Neural cell (in vitro differentiated cells): ENCODE measurements at regions not wholly inside any gene's neighbourhood (a gene's known extent, or its start where the extent isn't known, plus 50 kb on each side); places are given as distances from the start of the nearest gene placed in this dataset.

ENCODE experiments used
- H2AFZ ChIP-seq: fragments of 200-600, 300-800 bp; sonication (generic), shearing (Covaris generic); 2 replicates; pipeline ENCODE4 v1.6.0; 2014; ENCODE audit warnings: low read depth, mild to moderate bottlenecking, antibody characterized with exemption, low read length, moderate library complexity
- H3F3A ChIP-seq: fragments of 200-600 bp; shearing (Covaris generic); 2 replicates; pipeline ENCODE4 v1.6.1; 2016; ENCODE audit warnings: mild to moderate bottlenecking, moderate library complexity, mixed read lengths, antibody characterized with exemption, low read length; ENCODE audit not compliant: insufficient read depth, poor library complexity, severe bottlenecking
- H3K27ac ChIP-seq: fragments of 200-600, 300-800 bp; sonication (generic), shearing (Covaris generic); 2 replicates; pipeline ENCODE4 v1.5.1; 2014; ENCODE audit warnings: mild to moderate bottlenecking, low read length, moderate library complexity
- H3K27me3 ChIP-seq: fragments of 300-800, 200-600 bp; sonication (generic), shearing (Covaris generic); 2 replicates; pipeline ENCODE4 v1.6.0; 2014; ENCODE audit warnings: mild to moderate bottlenecking, low read depth, low read length, moderate library complexity; ENCODE audit not compliant: insufficient read depth
- H3K36me3 ChIP-seq: fragments of 300-800, 200-600 bp; sonication (generic), shearing (Covaris generic); 2 replicates; pipeline ENCODE4 v1.5.1; 2014; ENCODE audit warnings: mild to moderate bottlenecking, antibody characterized with exemption, low read length, moderate library complexity; ENCODE audit not compliant: insufficient read depth
- H3K4me2 ChIP-seq: fragments of 300-800, 200-600 bp; sonication (generic), shearing (Covaris generic); 2 replicates; pipeline ENCODE4 v1.6.0; 2014; ENCODE audit warnings: mild to moderate bottlenecking, low read length
- H3K4me3 ChIP-seq: fragments of 300-800, 200-600 bp; sonication (generic), shearing (Covaris generic); 2 replicates; pipeline ENCODE4 v1.5.1; 2014; ENCODE audit warnings: mild to moderate bottlenecking, low read length, moderate library complexity
- H3K79me2 ChIP-seq: fragments of 200-600 bp; shearing (Covaris generic); replicated peaks from 2 replicates; pipeline ENCODE4 v1.6.0; 2014; ENCODE audit warnings: mild to moderate bottlenecking, low read length, moderate library complexity; ENCODE audit not compliant: insufficient read depth
- H3K9ac ChIP-seq: fragments of 300-800, 200-600 bp; sonication (generic), shearing (Covaris generic); 2 replicates; pipeline ENCODE4 v1.6.1; 2016; ENCODE audit warnings: mild to moderate bottlenecking, low read length, mixed read lengths
- H3K9me2 ChIP-seq: fragments of 200-600 bp; shearing (Covaris generic); 2 replicates; pipeline ENCODE4 v1.6.1; 2016; ENCODE audit warnings: mild to moderate bottlenecking, low read length, mixed read lengths; ENCODE audit not compliant: insufficient read depth
- H3K9me3 ChIP-seq: fragments of 200-600, 300-800 bp; sonication (generic), shearing (Covaris generic); 2 replicates; pipeline ENCODE4 v1.6.1; 2016; ENCODE audit warnings: mild to moderate bottlenecking, mixed run types, low read length, moderate library complexity, mixed read lengths
- H4K20me1 ChIP-seq: fragments of 200-600 bp; shearing (Covaris generic); 2 replicates; pipeline ENCODE4 v1.6.1; 2016; ENCODE audit warnings: mild to moderate bottlenecking, mixed run types; ENCODE audit not compliant: insufficient read depth
- EP300 ChIP-seq: fragments of 450-650 bp; conservative IDR thresholded peaks from 2 replicates; pipeline ENCODE4 v1.6.1; 2014; ENCODE audit warnings: antibody characterized with exemption, mild to moderate bottlenecking, moderate library complexity; ENCODE audit not compliant: poor library complexity, severe bottlenecking
- EZH2 ChIP-seq: fragments of 200-600, 300-800 bp; shearing (Covaris generic), sonication (generic); IDR thresholded peaks from 2 replicates; pipeline ENCODE4 v1.6.1; 2014; ENCODE audit warnings: antibody characterized with exemption, low read length, borderline replicate concordance, mild to moderate bottlenecking; ENCODE audit not compliant: insufficient read depth, poor library complexity, severe bottlenecking
- MXI1 ChIP-seq: fragments of 450-650 bp; conservative IDR thresholded peaks from 2 replicates; pipeline ENCODE4 v1.6.1; 2014; ENCODE audit warnings: antibody characterized with exemption, mild to moderate bottlenecking; ENCODE audit not compliant: poor library complexity, severe bottlenecking
- POLR2AphosphoS5 ChIP-seq: IDR thresholded peaks from 2 replicates; pipeline ENCODE4 v1.6.1; 2012
- RAD21 ChIP-seq: fragments of 450-650 bp; conservative IDR thresholded peaks from 2 replicates; pipeline ENCODE4 v1.6.1; 2014; ENCODE audit warnings: antibody characterized with exemption, mild to moderate bottlenecking, moderate library complexity
- SMC3 ChIP-seq: fragments of 450-650 bp; conservative IDR thresholded peaks from 2 replicates; pipeline ENCODE4 v1.6.1; 2014; ENCODE audit warnings: antibody characterized with exemption, mild to moderate bottlenecking, moderate library complexity; ENCODE audit not compliant: poor library complexity
- TAF1 ChIP-seq: IDR thresholded peaks from 2 replicates; pipeline ENCODE4 v1.6.1; 2012; ENCODE audit warnings: low read depth
- TF ChIP-seq, protein P1 (sequence below): fragments of 450-650 bp; IDR thresholded peaks from 2 replicates; pipeline ENCODE4 v1.5.1; 2014; ENCODE audit warnings: antibody characterized with exemption, mild to moderate bottlenecking, moderate library complexity; ENCODE audit not compliant: poor library complexity, severe bottlenecking
- TF ChIP-seq, protein P2 (sequence below): IDR thresholded peaks from 2 replicates; pipeline ENCODE4 v1.6.1; 2012; ENCODE audit warnings: borderline replicate concordance

DNA sequence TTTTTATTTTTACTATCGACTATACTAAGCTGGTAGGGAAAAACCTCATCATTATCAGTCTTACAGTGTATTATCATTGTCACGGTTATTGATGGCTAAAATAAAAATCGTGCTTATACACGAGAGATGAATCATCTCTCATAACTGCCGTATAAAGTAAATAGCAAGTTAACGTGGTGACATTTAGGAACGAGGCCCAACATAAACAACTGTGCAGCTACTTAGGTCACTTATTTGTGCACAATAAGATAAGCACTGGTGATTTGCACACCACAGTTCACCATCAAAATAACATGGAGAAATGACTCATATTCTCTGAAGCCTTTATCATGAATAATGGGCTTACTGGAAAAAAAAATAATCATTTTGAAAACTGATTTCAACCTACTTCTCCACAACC lies 482.0 kb upstream of the TENM3 start:
- no peaks in the 10 kb centered on the region for H3K9me3 ChIP-seq
- H2AFZ ChIP-seq: no peak overlapping the region
- no peak overlapping the region for H3K9ac ChIP-seq
- peaks cover 3% of the 10 kb centered on the region for H3F3A ChIP-seq
- no peaks in the 10 kb centered on the region for H4K20me1 ChIP-seq
- no peaks in the 10 kb centered on the region for H3K27me3 ChIP-seq
- no peaks in the 10 kb centered on the region for H3K79me2 ChIP-seq
- H3K9me2 ChIP-seq: no peaks in the 10 kb centered on the region
- no peak overlapping the region for H3K27ac ChIP-seq
- no peak overlapping the region for H3K4me3 ChIP-seq
- no peak overlapping the region for H3K4me2 ChIP-seq
- TF ChIP-seq SMC3 (no peak), TAF1 (no peak), MXI1 (no peak), EZH2 (no peak), POLR2AphosphoS5 (no peak), RAD21 (no peak), EP300 (no peak)
- TF ChIP-seq, protein P1, sequence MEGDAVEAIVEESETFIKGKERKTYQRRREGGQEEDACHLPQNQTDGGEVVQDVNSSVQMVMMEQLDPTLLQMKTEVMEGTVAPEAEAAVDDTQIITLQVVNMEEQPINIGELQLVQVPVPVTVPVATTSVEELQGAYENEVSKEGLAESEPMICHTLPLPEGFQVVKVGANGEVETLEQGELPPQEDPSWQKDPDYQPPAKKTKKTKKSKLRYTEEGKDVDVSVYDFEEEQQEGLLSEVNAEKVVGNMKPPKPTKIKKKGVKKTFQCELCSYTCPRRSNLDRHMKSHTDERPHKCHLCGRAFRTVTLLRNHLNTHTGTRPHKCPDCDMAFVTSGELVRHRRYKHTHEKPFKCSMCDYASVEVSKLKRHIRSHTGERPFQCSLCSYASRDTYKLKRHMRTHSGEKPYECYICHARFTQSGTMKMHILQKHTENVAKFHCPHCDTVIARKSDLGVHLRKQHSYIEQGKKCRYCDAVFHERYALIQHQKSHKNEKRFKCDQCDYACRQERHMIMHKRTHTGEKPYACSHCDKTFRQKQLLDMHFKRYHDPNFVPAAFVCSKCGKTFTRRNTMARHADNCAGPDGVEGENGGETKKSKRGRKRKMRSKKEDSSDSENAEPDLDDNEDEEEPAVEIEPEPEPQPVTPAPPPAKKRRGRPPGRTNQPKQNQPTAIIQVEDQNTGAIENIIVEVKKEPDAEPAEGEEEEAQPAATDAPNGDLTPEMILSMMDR: no peak
- TF ChIP-seq, protein P2, sequence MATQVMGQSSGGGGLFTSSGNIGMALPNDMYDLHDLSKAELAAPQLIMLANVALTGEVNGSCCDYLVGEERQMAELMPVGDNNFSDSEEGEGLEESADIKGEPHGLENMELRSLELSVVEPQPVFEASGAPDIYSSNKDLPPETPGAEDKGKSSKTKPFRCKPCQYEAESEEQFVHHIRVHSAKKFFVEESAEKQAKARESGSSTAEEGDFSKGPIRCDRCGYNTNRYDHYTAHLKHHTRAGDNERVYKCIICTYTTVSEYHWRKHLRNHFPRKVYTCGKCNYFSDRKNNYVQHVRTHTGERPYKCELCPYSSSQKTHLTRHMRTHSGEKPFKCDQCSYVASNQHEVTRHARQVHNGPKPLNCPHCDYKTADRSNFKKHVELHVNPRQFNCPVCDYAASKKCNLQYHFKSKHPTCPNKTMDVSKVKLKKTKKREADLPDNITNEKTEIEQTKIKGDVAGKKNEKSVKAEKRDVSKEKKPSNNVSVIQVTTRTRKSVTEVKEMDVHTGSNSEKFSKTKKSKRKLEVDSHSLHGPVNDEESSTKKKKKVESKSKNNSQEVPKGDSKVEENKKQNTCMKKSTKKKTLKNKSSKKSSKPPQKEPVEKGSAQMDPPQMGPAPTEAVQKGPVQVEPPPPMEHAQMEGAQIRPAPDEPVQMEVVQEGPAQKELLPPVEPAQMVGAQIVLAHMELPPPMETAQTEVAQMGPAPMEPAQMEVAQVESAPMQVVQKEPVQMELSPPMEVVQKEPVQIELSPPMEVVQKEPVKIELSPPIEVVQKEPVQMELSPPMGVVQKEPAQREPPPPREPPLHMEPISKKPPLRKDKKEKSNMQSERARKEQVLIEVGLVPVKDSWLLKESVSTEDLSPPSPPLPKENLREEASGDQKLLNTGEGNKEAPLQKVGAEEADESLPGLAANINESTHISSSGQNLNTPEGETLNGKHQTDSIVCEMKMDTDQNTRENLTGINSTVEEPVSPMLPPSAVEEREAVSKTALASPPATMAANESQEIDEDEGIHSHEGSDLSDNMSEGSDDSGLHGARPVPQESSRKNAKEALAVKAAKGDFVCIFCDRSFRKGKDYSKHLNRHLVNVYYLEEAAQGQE: no peak
- no peaks in the 10 kb centered on the region for H3K36me3 ChIP-seq

DNA sequence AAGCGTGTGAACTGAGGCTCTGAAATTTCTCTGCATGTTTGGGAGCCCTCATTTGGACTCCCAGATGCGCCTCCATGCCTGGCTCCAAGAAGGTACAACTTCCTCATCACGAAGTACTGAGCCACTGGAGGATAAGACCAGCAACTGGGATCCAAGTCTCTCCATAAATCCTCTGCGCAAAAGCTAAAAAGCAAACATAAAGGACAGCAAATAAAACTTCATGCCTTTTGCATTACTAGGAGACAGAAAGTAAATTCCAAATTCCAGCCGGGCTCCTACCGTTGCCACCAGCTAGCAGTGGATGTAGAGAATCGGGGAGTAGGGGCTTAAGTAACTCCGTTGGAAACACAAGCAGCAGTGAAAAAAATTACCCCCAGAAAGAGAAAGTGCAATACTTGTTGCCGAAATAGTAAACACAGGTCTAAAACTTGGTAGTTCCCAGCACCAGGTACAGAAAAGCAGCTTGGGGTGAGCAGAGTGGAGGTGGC lies 477.1 kb upstream of the TENM3 start:
- Histone ChIP-seq H3K9me3 (no peaks in the 10 kb centered on the region), H3K27me3 (no peaks in the 10 kb centered on the region), H3K4me3 (no peak overlapping the region), H3K9me2 (no peaks in the 10 kb centered on the region), H3F3A (no peaks in the 10 kb centered on the region), H3K9ac (no peak overlapping the region), H3K4me2 (no peak overlapping the region), H4K20me1 (no peaks in the 10 kb centered on the region), H3K36me3 (no peaks in the 10 kb centered on the region), H3K27ac (no peak overlapping the region), H2AFZ (no peak overlapping the region), H3K79me2 (no peaks in the 10 kb centered on the region)
- TF ChIP-seq POLR2AphosphoS5 (no peak), EP300 (no peak), SMC3 (no peak), EZH2 (no peak), RAD21 (no peak), MXI1 (no peak), TAF1 (no peak)
- TF ChIP-seq, protein P1: no peak
- TF ChIP-seq, protein P2: no peak
